ENCODE measurements at regions not wholly inside any gene's neighbourhood (a gene's known extent, or its start where the extent isn't known, plus 50 kb on each side); places are given as distances from the start of the nearest gene placed in this dataset.
"Not testable (repeated sequence)": the region's sequence is repeated elsewhere in the genome, so short reads cannot be mapped to it uniquely, and the experiment has no call there.

GRCh38 chr11:121855138-121855537 lies 260.9 kb downstream of the BLID start:
- not testable (repeated sequence) for DNase-seq

DNA sequence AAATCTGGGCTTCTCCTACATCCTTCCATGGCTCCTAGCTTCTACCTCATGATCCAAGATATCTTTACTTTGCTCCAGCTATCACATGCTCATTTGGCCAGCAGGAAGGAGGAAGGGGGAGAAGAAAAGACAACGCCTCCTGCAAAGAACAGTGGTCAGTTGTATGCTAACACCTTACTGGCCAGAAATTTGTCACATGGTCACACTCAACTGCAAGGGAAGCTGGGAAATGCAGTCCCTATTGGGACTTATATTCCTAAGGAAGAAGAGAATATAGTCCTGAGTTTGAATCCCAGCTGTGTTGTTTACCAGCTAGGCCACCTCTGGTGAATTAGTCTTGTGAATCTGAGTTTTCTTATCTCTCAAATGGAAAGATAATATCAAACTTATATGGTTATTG lies 272.0 kb downstream of the BLID start:
- no peak for DNase-seq

DNA sequence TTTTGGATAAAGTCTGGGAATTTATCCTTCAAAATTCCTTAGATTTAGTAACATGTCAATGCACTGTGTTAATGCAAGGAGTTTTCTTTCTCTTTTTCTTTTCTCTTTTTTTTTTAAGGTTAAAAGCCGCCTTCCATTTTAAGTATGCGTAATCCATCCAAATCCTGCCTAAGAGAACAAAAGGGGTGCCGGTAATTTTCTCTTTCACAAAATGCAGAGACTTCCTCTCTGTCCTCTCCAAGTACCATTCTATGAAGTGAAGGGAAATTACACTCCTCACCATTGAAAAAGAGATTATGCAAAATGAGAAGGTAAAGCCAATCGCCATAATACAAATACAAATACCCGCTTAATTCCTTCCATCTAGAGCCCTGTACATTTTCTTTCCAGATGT lies 273.8 kb downstream of the BLID start:
- no peak for DNase-seq

GRCh38 chr11:121841487-121842191 lies 274.4 kb downstream of the BLID start:
- no peak for DNase-seq

DNA sequence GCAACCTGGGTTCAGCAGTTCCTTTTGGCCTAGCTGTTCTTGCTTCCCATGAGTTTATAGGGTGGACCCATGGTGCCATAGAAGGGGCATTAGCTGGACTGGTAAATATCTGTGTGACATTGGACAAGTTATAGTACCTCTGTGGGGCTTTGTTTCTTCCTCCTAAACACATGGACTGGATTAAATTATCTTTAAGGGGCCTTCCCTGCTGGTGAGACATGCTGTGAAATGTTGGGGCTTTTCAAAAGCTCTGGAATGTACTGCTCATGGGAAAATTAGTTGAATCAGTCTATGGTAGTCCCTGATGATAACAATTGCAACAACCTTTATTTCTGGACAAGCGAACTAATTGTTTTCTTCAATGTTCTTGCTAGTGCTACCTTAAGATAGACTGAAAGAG lies 276.2 kb downstream of the BLID start:
- no peak for DNase-seq

DNA sequence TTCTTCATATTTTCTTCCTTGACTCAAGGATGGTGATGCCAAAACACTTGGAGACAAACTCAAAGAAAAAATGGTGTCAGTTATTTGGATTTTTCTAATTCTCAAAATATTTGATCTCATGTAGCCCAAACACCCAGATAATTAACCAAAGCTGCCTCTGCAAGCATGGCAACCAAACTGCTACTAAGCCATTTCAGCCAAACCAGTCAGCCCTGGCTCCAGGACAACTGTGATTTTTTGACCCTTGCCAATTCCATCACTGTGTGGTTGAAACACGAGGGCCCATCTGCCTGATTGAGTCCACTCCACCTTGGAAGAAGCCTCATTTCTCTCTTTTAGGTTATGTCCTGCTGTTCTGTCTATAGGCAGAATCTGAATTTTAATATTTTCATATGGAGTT lies 277.4 kb downstream of the BLID start:
- no peak for DNase-seq

GRCh38 chr11:121833970-121834369 lies 282.0 kb downstream of the BLID start:
- DNase-seq, result no peak

DNA sequence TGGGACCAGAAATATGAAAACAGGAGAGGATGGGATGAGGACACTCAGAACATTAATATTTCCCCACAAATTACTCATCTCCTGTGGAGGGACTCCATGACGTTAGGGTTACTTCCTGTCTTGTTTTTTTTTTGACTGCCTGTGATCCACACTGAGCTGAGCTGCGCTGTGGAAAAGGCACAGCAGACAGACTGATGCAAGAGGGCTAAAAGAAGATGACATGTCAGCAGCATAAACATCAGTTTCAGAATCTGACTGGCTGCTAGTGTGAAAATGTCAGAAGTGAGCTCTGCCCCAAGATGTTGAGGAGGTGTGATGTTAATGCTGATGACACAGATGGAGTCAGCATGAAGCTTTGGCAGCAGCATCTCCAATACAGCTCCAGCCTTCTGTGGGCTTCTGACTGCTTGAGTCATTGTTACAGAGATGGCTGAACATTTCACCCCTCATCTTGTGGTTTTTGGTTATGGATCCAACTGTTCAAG lies 286.8 kb downstream of the BLID start:
- no peak for DNase-seq

GRCh38 chr11:121814962-121815361 lies 301.1 kb downstream of the BLID start:
- DNase-seq, result no peak

- DNase-seq, result no peak
These were observed 301.7 kb downstream of the BLID start for GRCh38 chr11:121814296-121814695.

GRCh38 chr11:121810291-121810690 lies 305.7 kb downstream of the BLID start:
- no peak for DNase-seq

DNA sequence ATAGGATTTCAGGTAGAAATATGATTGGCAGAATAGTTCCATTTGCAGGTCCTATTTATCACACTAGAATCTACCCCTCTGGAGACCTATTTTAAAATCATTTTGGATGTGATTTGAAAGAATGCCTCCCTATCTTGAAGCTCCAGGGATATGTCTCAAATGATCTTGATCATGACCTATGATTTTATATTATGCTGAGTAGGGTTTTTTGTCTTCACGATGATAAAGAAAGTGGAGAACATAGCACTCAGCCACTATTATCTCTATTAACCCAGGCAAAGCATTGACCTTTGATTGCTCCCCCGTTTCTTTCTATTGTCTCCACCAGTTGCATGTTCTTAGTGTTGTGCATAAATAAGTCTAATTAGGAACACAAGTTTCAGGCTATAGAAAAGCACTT lies 307.9 kb downstream of the BLID start:
- DNase-seq, result no peak

- DNase-seq, result no peak
These were observed 309.0 kb downstream of the BLID start for GRCh38 chr11:121807051-121807450.

DNA sequence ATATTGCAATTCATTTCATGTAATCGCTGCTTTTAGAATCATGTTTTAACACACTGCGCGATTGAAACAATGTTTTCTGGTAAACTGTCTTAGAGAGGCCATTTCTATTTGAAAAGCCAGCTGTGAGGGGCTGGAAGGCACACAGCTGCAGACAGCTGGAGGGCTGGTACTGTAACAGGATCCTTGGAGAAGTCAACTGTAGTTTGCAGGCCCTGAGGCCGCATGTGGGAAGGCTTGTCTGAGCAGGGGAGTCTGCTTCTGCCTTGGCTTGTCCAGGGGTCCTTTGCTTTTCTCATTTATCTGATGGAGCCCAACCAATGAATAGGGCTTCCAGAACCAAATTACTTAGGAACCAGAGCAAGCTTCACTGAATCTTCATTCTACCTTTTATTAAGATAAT lies 313.5 kb downstream of the BLID start:
- no peak for DNase-seq

GRCh38 chr11:121801781-121802180 lies 314.2 kb downstream of the BLID start:
- DNase-seq, result no peak

DNA sequence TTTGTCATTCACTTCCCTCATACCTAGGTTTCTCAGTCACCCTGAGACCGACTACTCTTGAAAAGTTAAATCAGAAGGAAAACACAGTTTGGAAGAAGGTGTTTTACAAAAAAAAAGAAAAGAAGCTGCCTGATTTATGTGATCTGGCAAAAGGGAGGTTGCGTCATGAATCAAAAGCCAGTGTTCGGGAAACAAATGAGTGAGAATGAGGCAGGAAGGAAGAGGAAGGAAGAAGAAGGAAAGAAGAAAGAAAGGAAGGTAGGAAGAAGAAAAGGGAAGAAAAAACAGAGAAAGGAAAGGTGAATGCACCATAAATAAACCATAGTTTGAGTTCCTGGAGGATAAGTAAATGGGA lies 314.6 kb downstream of the BLID start:
- no peak for DNase-seq

DNA sequence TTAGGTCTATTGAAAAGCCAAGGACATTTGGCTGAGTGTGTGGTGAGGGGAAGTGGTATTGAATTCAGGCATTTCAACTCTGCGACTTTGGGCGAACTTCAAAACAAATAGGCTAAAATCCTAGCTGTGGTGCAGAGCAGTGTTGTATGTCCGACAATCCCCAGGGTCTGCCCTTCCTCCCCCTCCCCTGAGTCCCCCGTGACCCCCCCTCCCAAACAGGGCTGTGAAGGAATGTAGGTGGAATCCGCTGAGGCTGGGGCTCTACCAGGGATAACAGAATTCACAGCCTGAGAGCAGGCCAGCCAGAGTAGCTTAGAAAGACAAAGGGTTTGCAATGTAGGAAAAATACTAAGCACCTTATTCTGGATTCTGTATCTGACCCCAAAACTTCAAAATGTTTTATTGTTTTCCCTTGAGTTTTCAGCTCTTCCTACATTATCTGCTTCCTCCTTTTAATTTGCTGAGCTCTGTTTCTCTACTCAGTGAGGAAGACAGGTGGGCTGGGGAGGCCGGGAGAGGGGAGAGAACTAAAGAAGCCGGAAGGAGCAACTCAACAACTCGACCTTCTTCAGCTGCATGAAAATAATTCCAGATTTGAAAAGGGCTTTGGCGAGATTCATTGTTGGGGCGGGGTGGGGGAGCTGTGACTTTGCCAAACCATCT lies 315.2 kb downstream of the BLID start:
- DNase-seq, result no peak

- DNase-seq, result no peak
These were observed 315.8 kb downstream of the BLID start for GRCh38 chr11:121800240-121800639.

GRCh38 chr11:121797496-121797895 lies 318.5 kb downstream of the BLID start:
- no peak for DNase-seq

DNA sequence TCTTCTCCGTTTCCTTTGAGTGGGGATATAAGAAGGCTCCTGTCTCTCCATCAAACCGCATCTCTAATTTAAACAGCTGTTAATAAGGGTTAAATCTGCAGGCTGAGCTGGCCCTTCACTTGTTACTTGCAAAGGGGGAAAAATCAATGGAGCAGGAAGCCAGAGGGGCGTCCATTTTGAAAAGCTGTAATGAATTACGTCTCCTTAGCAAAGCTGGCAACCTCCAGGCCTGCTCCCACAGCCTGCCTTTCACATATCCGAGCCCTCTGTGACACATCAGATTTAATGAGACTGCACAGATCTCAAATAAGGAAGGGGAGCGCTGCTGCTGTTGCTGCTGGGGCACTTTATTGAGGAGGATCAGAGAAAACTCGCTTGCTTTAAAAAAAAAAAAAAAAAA lies 320.8 kb downstream of the BLID start:
- no peak for DNase-seq

GRCh38 chr11:121794671-121795141 lies 321.3 kb downstream of the BLID start:
- DNase-seq, result no peak

- DNase-seq, result no peak
These were observed 322.1 kb downstream of the BLID start for GRCh38 chr11:121793916-121794315.

DNA sequence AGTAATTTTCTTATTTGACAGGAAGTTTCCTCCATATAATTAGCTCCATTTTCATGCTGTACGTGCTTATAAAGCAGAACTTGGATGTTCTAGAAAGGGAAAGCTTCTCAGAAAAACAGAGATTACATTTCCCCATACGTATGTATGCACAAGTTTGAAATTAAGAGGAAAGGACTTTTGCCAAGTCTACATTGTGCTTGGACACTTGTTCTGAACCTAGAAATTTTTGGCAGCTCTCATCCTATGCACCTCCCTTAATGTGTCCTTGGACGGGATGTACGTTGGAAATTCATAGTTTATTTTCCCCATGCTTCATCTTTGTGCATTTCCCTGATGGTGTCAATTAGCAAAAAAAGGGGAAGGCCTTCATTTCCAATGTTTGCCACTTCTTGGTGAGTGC lies 322.7 kb downstream of the BLID start:
- DNase-seq, result no peak

- no peak for DNase-seq
These were observed 323.8 kb downstream of the BLID start for GRCh38 chr11:121792185-121792584.

GRCh38 chr11:121790430-121790829 lies 325.6 kb downstream of the BLID start:
- no peak for DNase-seq

Data from NCI-H345 (cell line).